Astrocyte of the spinal cord (primary cell): ENCODE measurements at regions not wholly inside any gene's neighbourhood (a gene's known extent, or its start where the extent isn't known, plus 50 kb on each side); places are given as distances from the start of the nearest gene placed in this dataset.
"Not testable (repeated sequence)": the region's sequence is repeated elsewhere in the genome, so short reads cannot be mapped to it uniquely, and the experiment has no call there.

Experiments used
- DNase-seq: peaks from one replicate; pipeline ENCODE4 v3.0.0; 2011; ENCODE audit warnings: low read depth, low spot score
- H3K4me3 ChIP-seq: 2 replicates; pipeline ENCODE4 v1.5.1; 2011; ENCODE audit warnings: low read depth, mild to moderate bottlenecking, low read length, moderate library complexity
- CTCF ChIP-seq: IDR thresholded peaks from 2 replicates; pipeline ENCODE4 v1.5.1; 2012; ENCODE audit warnings: low read depth, mild to moderate bottlenecking, low read length, inconsistent platforms
- in situ Hi-C: cut with HindIII; loops from 2 replicates; pipeline ENCODE4 v1.10.0; 2017; ENCODE audit warnings: low sequenced_read_pairs

GRCh38 chr11:98536023-98536422 lies 484.7 kb upstream of the CNTN5 start:
- DNase-seq: no peak
- in situ Hi-C loops: no loop called here
- TF ChIP-seq CTCF: no peak
- H3K4me3 ChIP-seq: no peak overlapping the region

- H3K4me3 ChIP-seq, in situ Hi-C loops, DNase-seq: not testable (repeated sequence)
These were observed 482.4 kb upstream of the CNTN5 start for GRCh38 chr11:98538358-98538757.

- TF ChIP-seq CTCF: no peak
- in situ Hi-C loops: no loop called here
- no peak for DNase-seq
- H3K4me3 ChIP-seq: no peak overlapping the region
These were observed 475.1 kb upstream of the CNTN5 start for GRCh38 chr11:98545544-98546175.

- no peak for TF ChIP-seq CTCF
- in situ Hi-C loops: no loop called here
- no peak for DNase-seq
- H3K4me3 ChIP-seq: no peak overlapping the region
These were observed 471.2 kb upstream of the CNTN5 start for GRCh38 chr11:98549571-98549970.

- in situ Hi-C loops: no loop called here
- no peak overlapping the region for H3K4me3 ChIP-seq
- TF ChIP-seq CTCF: no peak
- DNase-seq: no peak
These were observed 460.8 kb upstream of the CNTN5 start for GRCh38 chr11:98559961-98560360.

GRCh38 chr11:98561252-98561651 lies 459.5 kb upstream of the CNTN5 start:
- in situ Hi-C loops: no loop called here

GRCh38 chr11:98561877-98562395 lies 458.8 kb upstream of the CNTN5 start:
- no peak for TF ChIP-seq CTCF
- in situ Hi-C loops: no loop called here
- DNase-seq: no peak
- no peak overlapping the region for H3K4me3 ChIP-seq

More at GRCh38 chr11:98561252-98561651, 459.5 kb upstream of the CNTN5 start:
- H3K4me3 ChIP-seq: no peak overlapping the region
- TF ChIP-seq CTCF: no peak
- DNase-seq: no peak
